Liver (tissue), 3 donors: ENCODE measurements at regions not wholly inside any gene's neighbourhood (a gene's known extent, or its start where the extent isn't known, plus 50 kb on each side); places are given as distances from the start of the nearest gene placed in this dataset.

ENCODE experiments used
- ATF3 ChIP-seq: IDR thresholded peaks from 2 replicates; pipeline ENCODE4 v1.6.1; 2016; ENCODE audit warnings: antibody characterized with exemption
- FOXA1 ChIP-seq: IDR thresholded peaks from 2 replicates; pipeline ENCODE4 v1.6.1; 2016; ENCODE audit warnings: antibody characterized with exemption
- FOXA2 ChIP-seq: IDR thresholded peaks from 2 replicates; pipeline ENCODE4 v1.6.1; 2016; ENCODE audit warnings: antibody characterized with exemption
- GABPA ChIP-seq, 2 donors: IDR thresholded peaks in 1 of 2; conservative IDR thresholded peaks in 1 of 2; 2 replicates each; pipeline ENCODE4 v1.6.1; 2016; ENCODE audit warnings: antibody characterized with exemption in 2 of 2, mild to moderate bottlenecking in 1 of 2, moderate library complexity in 1 of 2
- JUND ChIP-seq, 2 donors: IDR thresholded peaks; 2 replicates each; pipeline ENCODE4 v1.6.1; 2016; ENCODE audit warnings: antibody characterized with exemption in 2 of 2
- RXRA ChIP-seq, 2 donors: IDR thresholded peaks; 2 replicates each; pipeline ENCODE4 v1.6.1; 2017 to 2018; ENCODE audit warnings: antibody characterized with exemption in 2 of 2, mild to moderate bottlenecking in 1 of 2
- TAF1 ChIP-seq: conservative IDR thresholded peaks from 2 replicates; pipeline ENCODE4 v1.6.1; 2016; ENCODE audit warnings: antibody characterized with exemption, mild to moderate bottlenecking
- YY1 ChIP-seq: IDR thresholded peaks from 2 replicates; pipeline ENCODE4 v1.6.1; 2016; ENCODE audit warnings: antibody characterized with exemption, mild to moderate bottlenecking
- TF ChIP-seq, protein P1 (sequence below): fragments of 150-350 bp; IDR thresholded peaks from 2 replicates; pipeline ENCODE4 v1.5.1; 2017; ENCODE audit warnings: improper control_type of control experiment, low read depth, low read length; ENCODE audit not compliant: missing input control
- TF ChIP-seq, protein P2 (sequence below): IDR thresholded peaks from 2 replicates; pipeline ENCODE4 v1.6.1; 2016; ENCODE audit warnings: antibody characterized with exemption
- TF ChIP-seq, protein P3 (sequence below): IDR thresholded peaks from 2 replicates; pipeline ENCODE4 v1.6.1; 2016; ENCODE audit warnings: antibody characterized with exemption, mild to moderate bottlenecking
- TF ChIP-seq, protein P4 (sequence below): IDR thresholded peaks from 2 replicates; pipeline ENCODE4 v1.6.1; 2016; ENCODE audit warnings: antibody characterized with exemption
- donor health status: healthy.
- donor health status: healthy.

GRCh38 chr19:13670846-13671245, 93.5 kb upstream of the MRI1 start:
- TF ChIP-seq, protein P1, sequence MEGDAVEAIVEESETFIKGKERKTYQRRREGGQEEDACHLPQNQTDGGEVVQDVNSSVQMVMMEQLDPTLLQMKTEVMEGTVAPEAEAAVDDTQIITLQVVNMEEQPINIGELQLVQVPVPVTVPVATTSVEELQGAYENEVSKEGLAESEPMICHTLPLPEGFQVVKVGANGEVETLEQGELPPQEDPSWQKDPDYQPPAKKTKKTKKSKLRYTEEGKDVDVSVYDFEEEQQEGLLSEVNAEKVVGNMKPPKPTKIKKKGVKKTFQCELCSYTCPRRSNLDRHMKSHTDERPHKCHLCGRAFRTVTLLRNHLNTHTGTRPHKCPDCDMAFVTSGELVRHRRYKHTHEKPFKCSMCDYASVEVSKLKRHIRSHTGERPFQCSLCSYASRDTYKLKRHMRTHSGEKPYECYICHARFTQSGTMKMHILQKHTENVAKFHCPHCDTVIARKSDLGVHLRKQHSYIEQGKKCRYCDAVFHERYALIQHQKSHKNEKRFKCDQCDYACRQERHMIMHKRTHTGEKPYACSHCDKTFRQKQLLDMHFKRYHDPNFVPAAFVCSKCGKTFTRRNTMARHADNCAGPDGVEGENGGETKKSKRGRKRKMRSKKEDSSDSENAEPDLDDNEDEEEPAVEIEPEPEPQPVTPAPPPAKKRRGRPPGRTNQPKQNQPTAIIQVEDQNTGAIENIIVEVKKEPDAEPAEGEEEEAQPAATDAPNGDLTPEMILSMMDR = no peak
- TF ChIP-seq YY1 (no peak), FOXA2 (no peak), GABPA (IDR thresholded peaks at IDR 0.05 in 1 of 2, conservative IDR thresholded peaks at IDR 0.05 in 1 of 2) (no peak), JUND (IDR thresholded peaks at IDR 0.05) (no peak), ATF3 (no peak), FOXA1 (no peak), RXRA (IDR thresholded peaks at IDR 0.05) (no peak), TAF1 (no peak)
- TF ChIP-seq, protein P2, sequence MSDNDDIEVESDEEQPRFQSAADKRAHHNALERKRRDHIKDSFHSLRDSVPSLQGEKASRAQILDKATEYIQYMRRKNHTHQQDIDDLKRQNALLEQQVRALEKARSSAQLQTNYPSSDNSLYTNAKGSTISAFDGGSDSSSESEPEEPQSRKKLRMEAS = no peak
- TF ChIP-seq, protein P3, sequence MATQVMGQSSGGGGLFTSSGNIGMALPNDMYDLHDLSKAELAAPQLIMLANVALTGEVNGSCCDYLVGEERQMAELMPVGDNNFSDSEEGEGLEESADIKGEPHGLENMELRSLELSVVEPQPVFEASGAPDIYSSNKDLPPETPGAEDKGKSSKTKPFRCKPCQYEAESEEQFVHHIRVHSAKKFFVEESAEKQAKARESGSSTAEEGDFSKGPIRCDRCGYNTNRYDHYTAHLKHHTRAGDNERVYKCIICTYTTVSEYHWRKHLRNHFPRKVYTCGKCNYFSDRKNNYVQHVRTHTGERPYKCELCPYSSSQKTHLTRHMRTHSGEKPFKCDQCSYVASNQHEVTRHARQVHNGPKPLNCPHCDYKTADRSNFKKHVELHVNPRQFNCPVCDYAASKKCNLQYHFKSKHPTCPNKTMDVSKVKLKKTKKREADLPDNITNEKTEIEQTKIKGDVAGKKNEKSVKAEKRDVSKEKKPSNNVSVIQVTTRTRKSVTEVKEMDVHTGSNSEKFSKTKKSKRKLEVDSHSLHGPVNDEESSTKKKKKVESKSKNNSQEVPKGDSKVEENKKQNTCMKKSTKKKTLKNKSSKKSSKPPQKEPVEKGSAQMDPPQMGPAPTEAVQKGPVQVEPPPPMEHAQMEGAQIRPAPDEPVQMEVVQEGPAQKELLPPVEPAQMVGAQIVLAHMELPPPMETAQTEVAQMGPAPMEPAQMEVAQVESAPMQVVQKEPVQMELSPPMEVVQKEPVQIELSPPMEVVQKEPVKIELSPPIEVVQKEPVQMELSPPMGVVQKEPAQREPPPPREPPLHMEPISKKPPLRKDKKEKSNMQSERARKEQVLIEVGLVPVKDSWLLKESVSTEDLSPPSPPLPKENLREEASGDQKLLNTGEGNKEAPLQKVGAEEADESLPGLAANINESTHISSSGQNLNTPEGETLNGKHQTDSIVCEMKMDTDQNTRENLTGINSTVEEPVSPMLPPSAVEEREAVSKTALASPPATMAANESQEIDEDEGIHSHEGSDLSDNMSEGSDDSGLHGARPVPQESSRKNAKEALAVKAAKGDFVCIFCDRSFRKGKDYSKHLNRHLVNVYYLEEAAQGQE = no peak
- TF ChIP-seq, protein P4, sequence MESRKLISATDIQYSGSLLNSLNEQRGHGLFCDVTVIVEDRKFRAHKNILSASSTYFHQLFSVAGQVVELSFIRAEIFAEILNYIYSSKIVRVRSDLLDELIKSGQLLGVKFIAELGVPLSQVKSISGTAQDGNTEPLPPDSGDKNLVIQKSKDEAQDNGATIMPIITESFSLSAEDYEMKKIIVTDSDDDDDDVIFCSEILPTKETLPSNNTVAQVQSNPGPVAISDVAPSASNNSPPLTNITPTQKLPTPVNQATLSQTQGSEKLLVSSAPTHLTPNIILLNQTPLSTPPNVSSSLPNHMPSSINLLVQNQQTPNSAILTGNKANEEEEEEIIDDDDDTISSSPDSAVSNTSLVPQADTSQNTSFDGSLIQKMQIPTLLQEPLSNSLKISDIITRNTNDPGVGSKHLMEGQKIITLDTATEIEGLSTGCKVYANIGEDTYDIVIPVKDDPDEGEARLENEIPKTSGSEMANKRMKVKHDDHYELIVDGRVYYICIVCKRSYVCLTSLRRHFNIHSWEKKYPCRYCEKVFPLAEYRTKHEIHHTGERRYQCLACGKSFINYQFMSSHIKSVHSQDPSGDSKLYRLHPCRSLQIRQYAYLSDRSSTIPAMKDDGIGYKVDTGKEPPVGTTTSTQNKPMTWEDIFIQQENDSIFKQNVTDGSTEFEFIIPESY = no peak
